AG10803 (cell line): ENCODE measurements at regions not wholly inside any gene's neighbourhood (a gene's known extent, or its start where the extent isn't known, plus 50 kb on each side); places are given as distances from the start of the nearest gene placed in this dataset.

Experiments
- DNase-seq: peaks from one replicate; pipeline ENCODE4 v3.0.0; 2010; ENCODE audit warnings: low read depth
- H3K4me3 ChIP-seq: 2 replicates; pipeline ENCODE4 v1.5.1; 2011; ENCODE audit warnings: mild to moderate bottlenecking, low read length, control low read depth
- TF ChIP-seq, protein P1 (sequence below): conservative IDR thresholded peaks from 2 replicates; pipeline ENCODE4 v1.5.1; 2011; ENCODE audit warnings: mild to moderate bottlenecking, low read length, control low read depth, inconsistent platforms

DNA sequence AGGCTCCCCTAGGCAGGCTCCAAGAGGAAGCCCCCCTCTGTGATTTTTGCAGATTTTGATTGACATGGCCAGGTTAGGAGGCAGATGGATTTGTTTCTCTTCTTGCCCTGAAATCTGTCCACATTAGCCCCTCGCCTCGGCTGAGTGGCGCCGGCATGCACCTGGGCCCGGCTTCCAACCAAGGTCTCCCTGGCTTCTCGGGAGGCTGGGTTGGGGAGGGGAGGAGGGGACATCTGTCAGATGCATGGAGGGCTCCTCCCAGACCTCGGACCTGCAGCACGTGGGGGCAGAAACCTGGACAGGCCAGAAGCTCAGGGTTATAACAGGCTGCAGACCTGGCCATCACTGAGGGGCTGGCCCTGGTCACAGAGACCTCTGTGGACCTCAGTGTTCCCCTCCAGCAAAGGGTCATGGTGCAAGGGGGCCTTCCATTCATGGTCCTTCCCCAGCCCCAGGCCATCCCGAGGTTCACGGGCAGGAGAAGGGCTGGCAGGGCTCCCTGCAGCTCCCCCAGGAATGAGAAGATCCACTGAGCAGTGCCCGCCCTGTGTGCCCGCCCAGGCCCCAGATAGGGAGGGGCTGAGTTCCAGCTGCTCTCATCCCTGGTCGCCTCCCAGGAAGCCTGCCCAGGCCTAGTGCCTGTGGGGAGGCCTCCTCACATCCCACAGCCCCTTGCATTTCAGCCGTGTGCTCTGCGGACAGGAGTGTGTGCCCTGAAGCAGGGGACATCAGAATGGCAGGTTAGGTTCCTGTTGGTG is 747.8 kb downstream of the BRD1 start:
- TF ChIP-seq, protein P1, sequence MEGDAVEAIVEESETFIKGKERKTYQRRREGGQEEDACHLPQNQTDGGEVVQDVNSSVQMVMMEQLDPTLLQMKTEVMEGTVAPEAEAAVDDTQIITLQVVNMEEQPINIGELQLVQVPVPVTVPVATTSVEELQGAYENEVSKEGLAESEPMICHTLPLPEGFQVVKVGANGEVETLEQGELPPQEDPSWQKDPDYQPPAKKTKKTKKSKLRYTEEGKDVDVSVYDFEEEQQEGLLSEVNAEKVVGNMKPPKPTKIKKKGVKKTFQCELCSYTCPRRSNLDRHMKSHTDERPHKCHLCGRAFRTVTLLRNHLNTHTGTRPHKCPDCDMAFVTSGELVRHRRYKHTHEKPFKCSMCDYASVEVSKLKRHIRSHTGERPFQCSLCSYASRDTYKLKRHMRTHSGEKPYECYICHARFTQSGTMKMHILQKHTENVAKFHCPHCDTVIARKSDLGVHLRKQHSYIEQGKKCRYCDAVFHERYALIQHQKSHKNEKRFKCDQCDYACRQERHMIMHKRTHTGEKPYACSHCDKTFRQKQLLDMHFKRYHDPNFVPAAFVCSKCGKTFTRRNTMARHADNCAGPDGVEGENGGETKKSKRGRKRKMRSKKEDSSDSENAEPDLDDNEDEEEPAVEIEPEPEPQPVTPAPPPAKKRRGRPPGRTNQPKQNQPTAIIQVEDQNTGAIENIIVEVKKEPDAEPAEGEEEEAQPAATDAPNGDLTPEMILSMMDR = no peak
- DNase-seq = no peak
- no peak overlapping the region for H3K4me3 ChIP-seq

DNA sequence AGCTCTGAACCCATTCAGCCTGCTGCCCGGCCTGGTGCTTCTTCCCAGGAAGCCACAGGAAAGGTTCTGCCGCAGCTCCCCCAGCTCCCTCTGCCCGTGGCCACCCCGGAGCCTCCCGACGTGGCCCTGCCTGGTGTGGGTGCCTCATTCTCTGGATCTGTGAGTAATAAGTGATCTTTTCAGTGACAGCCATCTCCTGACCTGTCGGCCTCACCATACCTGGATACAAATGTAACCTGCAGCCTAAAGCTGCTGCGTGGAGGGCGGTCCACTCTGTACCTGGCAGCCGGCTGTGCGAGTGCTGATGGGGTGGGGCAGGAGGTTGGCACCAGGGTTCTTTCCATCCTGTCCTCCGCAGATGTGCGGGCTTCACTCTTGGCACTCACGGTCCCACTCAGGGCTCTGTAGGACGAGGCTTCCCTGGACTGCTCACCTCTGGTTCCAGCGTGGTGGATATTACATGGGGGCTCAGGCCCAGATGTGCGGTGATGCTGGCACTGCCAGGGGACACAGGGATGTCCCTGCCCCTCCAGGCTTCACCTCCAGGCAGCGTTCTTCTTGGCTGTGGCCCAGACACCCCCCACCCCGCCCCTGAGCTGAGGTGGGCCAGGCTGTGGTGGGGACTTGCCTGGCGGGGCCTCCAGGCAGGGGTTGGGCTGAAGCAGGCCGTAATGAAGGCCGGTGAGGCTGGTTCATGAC is 748.5 kb downstream of the BRD1 start:
- TF ChIP-seq, protein P1 = no peak
- no peak overlapping the region for H3K4me3 ChIP-seq
- no peak for DNase-seq

DNA sequence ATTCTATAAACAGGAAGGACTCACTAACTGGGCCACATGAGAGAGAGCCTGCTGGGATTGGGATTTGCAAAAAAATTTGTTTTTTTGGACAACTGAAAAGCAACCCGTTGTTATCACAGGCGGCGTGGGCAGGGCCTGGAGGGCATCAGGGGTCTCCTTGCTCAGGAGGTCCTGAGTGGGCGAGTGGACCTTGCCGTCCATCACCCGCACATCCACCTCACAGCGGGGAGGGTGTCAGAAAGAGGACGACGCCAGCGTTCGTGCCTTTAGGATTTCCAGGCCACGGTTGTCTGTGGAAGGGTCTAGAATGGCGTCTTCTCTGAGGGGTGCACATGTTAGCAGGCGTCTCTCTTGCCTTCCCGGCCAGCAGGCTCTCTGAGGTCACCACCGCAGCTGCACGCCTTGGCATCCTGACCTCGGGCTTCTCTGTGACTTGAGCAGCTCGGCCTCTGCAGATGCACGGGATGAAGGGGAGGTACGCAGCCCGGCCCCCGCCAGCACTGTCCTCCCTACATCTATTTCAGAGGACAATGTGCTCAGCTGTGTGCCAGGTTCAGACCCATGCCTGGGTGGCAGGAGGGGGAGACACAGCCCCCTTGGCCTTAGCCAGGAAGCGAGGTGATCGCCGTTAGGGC is 749.5 kb downstream of the BRD1 start:
- TF ChIP-seq, protein P1 = no peak
- H3K4me3 ChIP-seq = no peak overlapping the region
- DNase-seq = no peak

DNA sequence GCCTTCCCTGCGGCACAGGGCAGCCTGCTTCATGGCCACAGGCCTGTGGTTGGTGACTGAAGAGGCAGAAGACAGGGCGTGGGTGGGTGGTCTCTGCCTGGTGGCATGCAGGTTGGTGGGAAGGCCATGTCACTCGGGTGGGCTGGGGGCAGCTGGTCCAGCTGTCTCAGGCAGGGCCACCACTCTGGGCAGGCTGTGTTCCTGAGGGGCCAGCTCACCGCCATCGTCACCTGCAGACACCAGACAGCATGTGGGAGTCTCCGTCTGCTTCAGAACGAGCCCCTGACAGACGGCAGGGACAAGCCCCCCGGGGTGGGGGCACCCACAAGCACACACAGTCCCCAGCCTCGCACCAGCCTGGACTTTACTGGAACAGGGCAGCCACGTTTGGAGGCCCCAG is 750.1 kb downstream of the BRD1 start:
- no peak for DNase-seq
- TF ChIP-seq, protein P1 = no peak

DNA sequence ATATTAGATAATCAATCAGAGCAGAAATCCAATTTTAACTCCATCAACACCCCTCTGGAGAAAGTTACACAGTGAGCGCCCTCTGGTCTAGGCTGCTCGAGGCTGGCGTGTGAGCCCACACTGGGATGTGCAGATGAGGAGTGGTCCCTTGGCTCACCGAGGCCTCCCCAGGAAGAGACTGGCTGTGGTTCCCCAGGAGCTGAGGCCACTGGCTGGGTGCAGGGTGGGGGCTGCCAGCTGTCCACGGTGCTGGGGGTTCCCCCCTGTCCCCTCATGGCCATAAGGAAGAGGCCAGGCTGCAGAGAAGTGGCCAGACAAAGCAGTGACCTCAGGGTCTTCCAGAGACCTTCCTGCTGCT is 750.7 kb downstream of the BRD1 start:
- TF ChIP-seq, protein P1 = no peak
- DNase-seq = no peak
- H3K4me3 ChIP-seq = no peak overlapping the region

More for the DNA sequence above, 750.1 kb downstream of the BRD1 start:
- H3K4me3 ChIP-seq = no peak overlapping the region

DNA sequence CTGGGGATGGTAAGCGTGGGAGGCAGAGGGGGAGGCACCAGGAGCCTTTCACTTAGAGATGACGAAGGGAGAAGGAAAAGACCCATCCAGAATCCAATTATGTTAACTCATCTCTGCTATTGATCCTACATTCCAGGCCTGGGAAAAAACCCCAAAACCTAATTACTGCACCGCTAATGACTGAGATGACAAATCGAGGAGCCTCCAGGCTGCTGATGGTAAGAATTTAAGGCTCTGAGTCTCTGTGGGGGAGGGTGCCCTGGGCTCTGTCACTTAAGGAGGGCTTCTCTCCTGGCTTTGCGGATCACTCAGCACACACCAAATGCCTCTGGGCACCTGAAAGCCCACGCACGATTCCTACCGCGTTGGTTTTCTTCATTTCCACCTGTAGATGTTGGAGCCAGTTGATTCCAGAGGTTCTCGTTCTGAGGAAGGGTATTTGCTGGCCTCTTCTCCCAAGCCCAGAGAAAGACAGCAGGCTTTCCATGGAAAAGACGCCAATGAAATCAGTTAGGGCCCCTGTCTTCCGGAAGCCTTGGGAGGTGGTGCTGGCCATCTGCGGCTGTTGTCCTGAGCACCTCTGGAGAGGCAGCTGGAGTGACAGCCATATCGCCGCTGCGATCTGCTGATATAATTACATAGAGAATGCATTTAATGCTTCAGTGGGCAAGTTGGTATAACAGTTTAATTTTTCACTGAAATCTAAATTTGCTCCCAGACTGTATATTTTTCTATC is 751.2 kb downstream of the BRD1 start:
- H3K4me3 ChIP-seq = no peak overlapping the region
- no peak for DNase-seq
- TF ChIP-seq, protein P1 = no peak
